ENCODE measurements at regions not wholly inside any gene's neighbourhood (a gene's known extent, or its start where the extent isn't known, plus 50 kb on each side); places are given as distances from the start of the nearest gene placed in this dataset.

DNA sequence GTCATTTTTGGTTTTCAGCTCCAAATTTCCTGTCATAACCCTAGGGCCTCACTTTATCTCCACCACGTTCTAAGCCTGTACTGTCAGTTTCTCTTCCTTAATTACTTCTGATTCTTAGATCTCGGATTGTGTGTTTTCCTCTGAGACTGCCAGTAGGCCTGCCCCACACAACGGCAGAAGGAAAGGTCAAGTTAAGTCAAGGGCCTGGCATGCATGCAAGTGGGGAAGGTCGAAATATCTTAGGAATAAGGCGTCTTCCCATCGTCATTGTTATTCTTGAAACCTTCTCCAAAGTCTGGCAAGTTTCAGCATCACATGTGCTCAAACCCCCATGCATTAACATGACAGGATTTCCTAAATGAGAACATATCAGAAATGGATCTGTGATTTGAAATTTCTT lies 203.5 kb upstream of the TSHZ2 start:
- TF ChIP-seq, protein P1, sequence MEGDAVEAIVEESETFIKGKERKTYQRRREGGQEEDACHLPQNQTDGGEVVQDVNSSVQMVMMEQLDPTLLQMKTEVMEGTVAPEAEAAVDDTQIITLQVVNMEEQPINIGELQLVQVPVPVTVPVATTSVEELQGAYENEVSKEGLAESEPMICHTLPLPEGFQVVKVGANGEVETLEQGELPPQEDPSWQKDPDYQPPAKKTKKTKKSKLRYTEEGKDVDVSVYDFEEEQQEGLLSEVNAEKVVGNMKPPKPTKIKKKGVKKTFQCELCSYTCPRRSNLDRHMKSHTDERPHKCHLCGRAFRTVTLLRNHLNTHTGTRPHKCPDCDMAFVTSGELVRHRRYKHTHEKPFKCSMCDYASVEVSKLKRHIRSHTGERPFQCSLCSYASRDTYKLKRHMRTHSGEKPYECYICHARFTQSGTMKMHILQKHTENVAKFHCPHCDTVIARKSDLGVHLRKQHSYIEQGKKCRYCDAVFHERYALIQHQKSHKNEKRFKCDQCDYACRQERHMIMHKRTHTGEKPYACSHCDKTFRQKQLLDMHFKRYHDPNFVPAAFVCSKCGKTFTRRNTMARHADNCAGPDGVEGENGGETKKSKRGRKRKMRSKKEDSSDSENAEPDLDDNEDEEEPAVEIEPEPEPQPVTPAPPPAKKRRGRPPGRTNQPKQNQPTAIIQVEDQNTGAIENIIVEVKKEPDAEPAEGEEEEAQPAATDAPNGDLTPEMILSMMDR (IDR thresholded peaks at IDR 0.05) = no peak
- Histone ChIP-seq H3K4me1 (no peaks in the 10 kb centered on the region), H3K4me3 (no peak overlapping the region), H3K36me3 (no peaks in the 10 kb centered on the region), H3K9me3 (no peaks in the 10 kb centered on the region), H3K27me3 (no peaks in the 10 kb centered on the region), H3K27ac (no peak overlapping the region)
- DNase-seq (ENCODE audit: low spot score in 2 of 2) = no peak
- intact Hi-C loops (cut with DNase I) = no loop called here

DNA sequence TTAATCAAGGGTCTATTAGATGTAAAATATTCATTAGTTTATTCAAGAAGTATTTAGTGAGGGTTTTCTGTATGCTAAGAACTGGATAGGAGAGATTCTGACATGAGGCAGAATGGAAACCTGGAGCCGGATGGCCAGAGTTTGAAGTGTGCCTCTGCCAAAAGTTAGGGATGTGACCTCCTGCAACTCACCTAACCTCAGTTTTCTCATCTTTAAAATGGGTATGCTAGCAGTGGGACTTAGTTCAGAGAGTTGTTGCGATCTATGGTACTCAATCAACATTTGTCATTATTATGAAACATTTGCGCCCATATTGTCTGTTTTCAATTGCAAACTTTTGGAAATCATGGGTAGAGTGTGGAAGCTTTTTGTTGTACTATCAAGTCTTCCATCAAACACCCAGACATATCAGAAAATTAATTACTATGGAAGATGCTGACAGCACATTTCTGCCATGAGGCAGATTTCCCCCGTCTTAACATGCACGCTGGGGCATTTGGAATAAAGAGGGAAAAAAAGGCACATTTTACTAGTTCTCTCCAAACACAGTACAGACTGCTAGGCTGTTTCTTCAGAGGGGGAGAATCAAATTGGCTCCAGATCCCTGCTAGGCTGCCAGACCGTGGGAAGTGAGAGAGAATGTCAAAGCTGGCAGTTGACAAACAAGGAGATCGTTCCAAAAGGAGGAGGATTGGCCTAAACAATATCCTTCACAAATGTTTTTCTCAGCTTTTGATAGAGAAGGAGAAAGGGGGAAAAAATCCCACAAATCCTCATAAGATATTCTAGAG lies 205.3 kb upstream of the TSHZ2 start:
- H3K9me3 ChIP-seq = no peaks in the 10 kb centered on the region
- no peak for DNase-seq (ENCODE audit: low spot score in 2 of 2)
- no peak overlapping the region for H3K4me3 ChIP-seq
- TF ChIP-seq, protein P1 (IDR thresholded peaks at IDR 0.05) = no peak
- no peak overlapping the region for H3K27ac ChIP-seq
- intact Hi-C loops (cut with DNase I) = no loop called here
- H3K36me3 ChIP-seq = no peaks in the 10 kb centered on the region
- no peaks in the 10 kb centered on the region for H3K4me1 ChIP-seq
- H3K27me3 ChIP-seq = no peaks in the 10 kb centered on the region

DNA sequence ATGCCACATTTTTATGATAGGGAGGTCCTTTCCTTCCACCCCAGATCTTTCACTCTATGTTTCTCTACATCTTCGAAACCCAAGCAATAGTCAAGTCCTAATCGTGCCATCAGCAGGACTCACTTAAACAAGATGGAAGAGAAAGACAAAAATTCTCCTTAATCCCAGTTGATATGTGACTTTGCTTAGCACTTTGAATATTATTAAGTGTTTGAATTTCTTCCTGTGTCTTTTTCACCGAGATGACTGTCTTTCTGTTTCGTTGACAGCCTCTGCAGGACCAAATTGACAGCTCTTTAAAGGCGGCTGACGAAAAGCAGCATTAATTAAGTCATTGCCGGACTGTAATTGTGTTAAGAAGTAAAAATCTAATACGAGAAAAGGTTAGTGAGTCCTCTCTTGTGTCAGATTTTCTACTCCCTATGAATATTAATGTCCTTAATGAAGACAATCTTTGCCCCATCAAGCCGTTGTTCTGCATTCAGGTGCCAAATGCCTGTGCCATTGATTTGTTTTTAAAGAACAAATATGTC lies 208.8 kb upstream of the TSHZ2 start:
- Histone ChIP-seq H3K36me3 (no peaks in the 10 kb centered on the region), H3K27ac (no peak overlapping the region), H3K27me3 (no peaks in the 10 kb centered on the region), H3K4me1 (no peaks in the 10 kb centered on the region), H3K9me3 (no peaks in the 10 kb centered on the region), H3K4me3 (no peak overlapping the region)
- no peak for DNase-seq (ENCODE audit: low spot score in 2 of 2)
- TF ChIP-seq, protein P1 (IDR thresholded peaks at IDR 0.05) = no peak
- intact Hi-C loops (cut with DNase I) = no loop called here

DNA sequence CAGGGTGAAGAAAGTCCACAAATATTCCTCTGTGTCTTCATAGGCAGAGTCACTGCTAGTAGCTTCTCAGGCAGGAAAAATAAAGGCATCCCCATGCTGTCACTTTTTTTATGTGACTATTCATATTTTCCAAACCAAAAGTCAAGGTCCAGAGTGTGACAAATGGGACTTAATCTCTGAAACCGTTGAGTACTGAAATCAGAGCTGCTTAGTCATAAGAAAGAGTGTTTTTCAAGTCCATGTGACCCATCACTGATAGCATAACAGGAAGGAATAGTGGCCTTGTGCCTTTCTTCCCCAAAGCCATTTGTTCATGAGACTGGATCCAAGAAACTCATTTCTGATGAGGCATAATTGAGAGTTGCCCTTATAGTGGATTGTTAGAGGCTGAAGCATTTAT lies 210.3 kb upstream of the TSHZ2 start:
- no peak overlapping the region for H3K4me3 ChIP-seq
- no peaks in the 10 kb centered on the region for H3K4me1 ChIP-seq
- H3K27ac ChIP-seq = no peak overlapping the region
- TF ChIP-seq, protein P1 (IDR thresholded peaks at IDR 0.05) = no peak
- DNase-seq (ENCODE audit: low spot score in 2 of 2) = no peak
- H3K27me3 ChIP-seq = no peaks in the 10 kb centered on the region
- no peaks in the 10 kb centered on the region for H3K36me3 ChIP-seq
- intact Hi-C loops (cut with DNase I) = no loop called here
- H3K9me3 ChIP-seq = no peaks in the 10 kb centered on the region

DNA sequence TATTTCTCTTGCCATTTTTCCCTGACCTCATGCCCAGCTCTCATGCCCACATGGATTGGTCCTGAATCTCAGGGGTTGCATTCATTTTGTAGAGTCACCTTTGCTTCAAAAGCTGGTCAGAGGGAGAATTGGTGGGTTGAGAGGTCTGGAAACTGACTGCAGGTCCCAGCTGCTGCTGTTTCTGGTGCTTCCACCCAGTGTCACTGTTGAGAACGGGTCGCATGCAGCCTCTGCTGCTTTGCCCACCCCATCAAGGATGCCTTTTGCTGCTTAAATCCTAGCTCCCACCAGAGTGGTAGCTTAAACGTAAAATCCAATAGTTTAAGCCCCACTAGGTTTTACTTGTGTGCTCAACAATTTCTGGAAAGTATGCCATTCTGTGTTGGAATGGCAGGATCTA lies 211.4 kb upstream of the TSHZ2 start:
- no peak for DNase-seq (ENCODE audit: low spot score in 2 of 2)
- no peaks in the 10 kb centered on the region for H3K4me1 ChIP-seq
- H3K27me3 ChIP-seq = no peaks in the 10 kb centered on the region
- H3K36me3 ChIP-seq = no peaks in the 10 kb centered on the region
- TF ChIP-seq, protein P1 (IDR thresholded peaks at IDR 0.05) = no peak
- intact Hi-C loops (cut with DNase I) = no loop called here
- H3K4me3 ChIP-seq = no peak overlapping the region
- no peaks in the 10 kb centered on the region for H3K9me3 ChIP-seq
- H3K27ac ChIP-seq = no peak overlapping the region

Data from ascending aorta (tissue), 2 donors.